Right hindlimb (tissue), 1 donor: ENCODE measurements at regions not wholly inside any gene's neighbourhood (a gene's known extent, or its start where the extent isn't known, plus 50 kb on each side); places are given as distances from the start of the nearest gene placed in this dataset.
"Not testable (repeated sequence)": the region's sequence is repeated elsewhere in the genome, so short reads cannot be mapped to it uniquely, and the experiment has no call there.

Experiments used
- DNase-seq: peaks from one replicate; pipeline ENCODE4 v3.0.0-alpha.2; 2018

- DNase-seq = not testable (repeated sequence)
Observed at GRCh38 chr10:59053502-59053901, 122.9 kb upstream of the PHYHIPL start.

- DNase-seq = no peak
Observed at GRCh38 chr10:59055045-59055444, 121.4 kb upstream of the PHYHIPL start.

GRCh38 chr10:59057345-59057744, 119.1 kb upstream of the PHYHIPL start:
- no peak for DNase-seq

GRCh38 chr10:59060852-59061251, 115.6 kb upstream of the PHYHIPL start:
- DNase-seq = no peak

- no peak for DNase-seq
Observed at GRCh38 chr10:59063491-59063890, 113.0 kb upstream of the PHYHIPL start.

- no peak for DNase-seq
Observed at GRCh38 chr10:59064080-59064692, 112.3 kb upstream of the PHYHIPL start.

- no peak for DNase-seq
Observed at GRCh38 chr10:59064759-59065539, 111.5 kb upstream of the PHYHIPL start.

- no peak for DNase-seq
Observed at GRCh38 chr10:59068581-59069191, 107.8 kb upstream of the PHYHIPL start.

- DNase-seq = no peak
Observed at GRCh38 chr10:59072038-59072437, 104.4 kb upstream of the PHYHIPL start.

GRCh38 chr10:59073456-59074053, 102.9 kb upstream of the PHYHIPL start:
- DNase-seq = no peak

GRCh38 chr10:59075576-59075975, 100.9 kb upstream of the PHYHIPL start:
- no peak for DNase-seq

GRCh38 chr10:59077855-59078254, 98.6 kb upstream of the PHYHIPL start:
- no peak for DNase-seq

GRCh38 chr10:59078978-59079377, 97.5 kb upstream of the PHYHIPL start:
- no peak for DNase-seq

- no peak for DNase-seq
Observed at GRCh38 chr10:59079386-59080226, 96.8 kb upstream of the PHYHIPL start.

GRCh38 chr10:59082249-59082648, 94.2 kb upstream of the PHYHIPL start:
- no peak for DNase-seq

- DNase-seq = no peak
Observed at GRCh38 chr10:59085054-59085453, 91.4 kb upstream of the PHYHIPL start.

- DNase-seq = no peak
Observed at GRCh38 chr10:59085711-59086502, 90.5 kb upstream of the PHYHIPL start.

- no peak for DNase-seq
Observed at GRCh38 chr10:59087486-59087885, 89.0 kb upstream of the PHYHIPL start.

- DNase-seq = no peak
Observed at GRCh38 chr10:59088912-59089573, 87.4 kb upstream of the PHYHIPL start.

- no peak for DNase-seq
Observed at GRCh38 chr10:59090817-59091622, 85.4 kb upstream of the PHYHIPL start.
